HS-27A (cell line): ENCODE measurements at regions not wholly inside any gene's neighbourhood (a gene's known extent, or its start where the extent isn't known, plus 50 kb on each side); places are given as distances from the start of the nearest gene placed in this dataset.

Experiments used
- DNase-seq: peaks from one replicate; pipeline ENCODE4 v3.0.0-alpha.2; 2012; ENCODE audit warnings: low read depth, missing footprints

DNA sequence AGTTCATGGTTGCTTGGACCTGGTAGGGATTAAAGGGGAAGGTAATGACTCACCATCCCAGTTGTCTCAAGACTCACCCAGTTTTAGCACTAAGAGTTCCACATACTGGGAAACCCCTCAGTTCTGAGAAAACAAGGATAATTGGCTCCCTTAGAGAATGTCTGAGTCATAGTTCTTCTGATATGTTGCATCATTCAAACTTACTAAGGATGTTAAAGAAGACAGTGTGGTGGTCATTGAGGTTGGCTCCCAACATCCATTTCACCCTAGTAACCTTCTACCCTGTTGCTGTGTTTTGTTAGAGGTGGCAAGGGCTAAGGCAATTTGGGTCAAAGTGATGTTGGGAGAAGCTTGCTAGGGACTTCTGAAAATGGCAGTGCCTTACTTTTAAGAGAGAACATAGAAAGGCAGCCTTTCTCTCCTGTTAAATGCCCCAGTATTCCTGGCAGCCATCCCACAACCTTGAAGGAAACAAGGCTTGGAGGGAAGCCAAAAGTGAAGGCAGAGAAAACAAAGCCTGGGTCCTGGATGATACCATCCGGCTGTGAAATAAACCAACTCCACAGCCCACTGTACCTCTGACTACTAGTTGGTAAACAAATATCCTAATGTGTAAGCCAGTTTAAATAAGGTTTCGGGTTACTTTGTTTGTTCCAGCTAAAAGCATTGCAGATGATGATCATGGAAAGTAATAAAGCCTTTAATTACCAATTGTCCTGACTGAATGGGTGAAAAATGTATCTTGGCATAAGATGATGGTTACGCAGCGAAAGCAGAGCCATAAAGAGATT lies 80.4 kb upstream of the ADAMTSL1 start:
- DNase-seq = peak; percentile 62

DNA sequence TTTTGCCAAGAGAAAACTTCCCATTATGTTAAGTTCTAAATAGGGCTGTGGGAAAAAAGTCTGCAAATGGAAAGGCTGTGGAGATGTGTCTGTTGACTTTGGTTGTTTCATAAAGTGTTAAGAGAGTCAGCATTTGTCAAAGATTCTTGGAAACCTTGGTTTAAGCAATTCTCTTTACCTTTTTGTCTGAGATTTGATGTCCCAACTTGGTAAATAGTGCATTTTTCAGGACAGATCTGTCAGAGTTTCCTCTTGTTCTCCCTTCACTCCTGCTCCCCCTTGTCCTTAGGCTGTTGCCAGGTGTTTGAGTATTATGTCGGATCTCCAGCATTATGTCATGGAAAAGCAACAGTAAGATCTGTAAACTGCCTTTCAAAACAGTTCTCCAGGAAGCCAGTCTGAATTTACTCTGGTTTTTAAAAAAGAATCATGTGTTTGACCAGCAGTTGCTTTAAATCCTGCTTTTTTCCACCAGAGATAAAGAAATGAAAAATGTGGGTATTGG lies 79.1 kb upstream of the ADAMTSL1 start:
- no peak for DNase-seq

DNA sequence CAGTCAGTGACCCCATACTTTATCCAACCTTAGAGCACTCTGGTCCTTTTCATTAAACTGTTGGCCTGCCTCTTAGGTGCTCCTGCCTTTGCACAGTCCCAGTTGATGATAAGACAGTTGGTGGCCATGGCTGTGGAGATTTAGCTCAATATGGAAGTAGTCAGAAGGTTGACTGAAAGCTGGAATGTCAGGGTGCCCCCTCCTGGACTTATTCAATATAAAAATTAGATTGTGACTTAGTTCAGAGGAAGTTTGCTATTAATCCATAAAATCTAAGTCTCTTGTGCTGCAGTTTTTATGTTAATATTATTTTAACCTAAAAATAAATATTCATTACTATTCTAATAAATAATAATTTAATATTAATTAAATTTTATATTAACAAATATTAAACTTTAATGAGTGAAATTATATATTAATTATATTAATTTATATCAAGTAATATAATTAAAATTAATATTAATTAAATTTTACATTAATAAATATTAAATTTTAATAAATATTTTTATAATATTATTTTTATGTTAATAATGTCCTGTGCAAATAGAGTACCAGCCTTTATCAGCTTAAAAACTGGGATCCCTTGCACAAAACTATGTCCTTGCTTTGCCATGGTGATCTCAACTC lies 77.7 kb upstream of the ADAMTSL1 start:
- no peak for DNase-seq

DNA sequence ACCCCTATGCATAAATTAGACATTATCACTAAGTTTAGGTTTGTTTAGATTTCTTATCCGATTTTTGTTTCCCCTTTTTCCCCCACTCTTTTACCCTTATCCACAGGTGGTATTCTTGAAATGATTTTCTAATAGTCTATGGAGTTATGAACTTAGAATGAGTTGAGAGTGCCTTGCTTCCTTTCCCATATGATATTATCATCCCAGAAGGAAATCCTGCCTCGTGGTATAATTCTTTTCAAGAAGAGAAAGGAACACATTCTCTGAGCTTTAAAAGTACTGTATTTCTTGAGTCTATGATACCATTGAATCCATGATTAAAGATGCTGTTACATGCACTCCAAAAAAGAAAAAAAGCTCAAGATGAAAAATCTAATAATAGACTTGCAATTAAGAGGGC lies 76.9 kb upstream of the ADAMTSL1 start:
- no peak for DNase-seq

DNA sequence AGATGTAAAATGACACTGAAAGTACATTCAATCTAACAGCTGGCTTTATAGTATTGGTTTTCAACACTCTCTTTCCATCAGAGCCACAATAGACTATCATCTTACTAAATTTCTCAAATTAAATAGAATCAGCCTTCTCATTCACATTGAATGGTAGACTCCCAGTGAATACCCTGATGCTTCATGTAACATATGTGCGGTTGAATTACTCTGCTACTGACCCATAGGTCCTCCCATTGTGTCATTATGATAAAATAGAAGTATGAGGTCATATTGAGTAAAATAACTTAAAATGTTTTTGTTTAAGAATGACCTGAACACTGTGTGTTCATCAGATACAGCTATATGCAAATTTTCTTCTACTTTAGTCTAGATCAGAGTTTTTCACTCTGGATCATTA lies 75.9 kb upstream of the ADAMTSL1 start:
- no peak for DNase-seq

DNA sequence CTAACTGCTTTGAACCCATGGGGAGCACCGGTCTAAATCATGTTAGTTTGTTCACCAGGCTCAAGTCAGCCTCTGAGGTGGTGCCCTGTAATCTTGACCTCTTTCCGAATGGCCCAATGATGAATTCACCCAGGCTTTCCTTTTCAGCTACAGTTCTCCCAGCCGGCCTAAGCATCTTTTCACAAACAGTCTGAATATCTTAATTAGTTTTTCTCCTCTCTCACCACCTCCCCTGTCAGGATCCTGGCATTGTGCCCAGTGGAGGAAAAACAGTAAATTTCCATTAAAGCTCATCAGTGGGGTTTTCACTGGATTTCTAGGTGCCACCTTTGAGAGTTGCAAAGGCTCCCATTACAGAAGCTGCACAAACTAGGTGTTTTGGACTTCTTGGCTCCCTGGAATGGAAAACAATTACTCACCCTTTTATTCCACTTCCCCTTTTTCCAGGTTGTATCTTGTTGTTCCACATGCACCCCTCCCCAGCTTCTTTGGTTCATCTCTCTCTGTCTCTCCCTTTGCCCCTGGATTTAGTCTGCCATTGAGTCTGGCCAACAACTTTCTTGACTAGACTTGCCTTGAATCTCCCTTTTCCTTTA lies 69.4 kb upstream of the ADAMTSL1 start:
- no peak for DNase-seq

DNA sequence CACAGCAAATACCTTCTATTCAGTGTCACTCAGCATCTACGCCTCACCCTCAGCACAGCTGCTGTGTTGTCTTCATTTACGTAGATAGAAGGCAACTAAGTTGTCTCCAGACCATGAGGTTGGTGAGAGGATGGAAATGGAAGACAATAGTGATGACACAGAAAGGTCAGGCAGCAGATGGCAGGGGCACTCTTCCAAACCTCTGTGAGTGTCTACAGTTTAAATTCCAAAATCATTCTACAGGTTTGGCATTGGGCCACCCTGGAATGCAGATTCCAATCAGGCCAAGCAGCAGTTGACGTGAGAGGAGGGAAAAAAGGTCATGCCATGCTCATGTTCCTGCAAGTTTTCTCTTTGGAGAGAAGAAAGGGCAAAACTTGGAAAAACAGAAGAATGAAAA lies 68.7 kb upstream of the ADAMTSL1 start:
- peak; percentile 52 for DNase-seq

DNA sequence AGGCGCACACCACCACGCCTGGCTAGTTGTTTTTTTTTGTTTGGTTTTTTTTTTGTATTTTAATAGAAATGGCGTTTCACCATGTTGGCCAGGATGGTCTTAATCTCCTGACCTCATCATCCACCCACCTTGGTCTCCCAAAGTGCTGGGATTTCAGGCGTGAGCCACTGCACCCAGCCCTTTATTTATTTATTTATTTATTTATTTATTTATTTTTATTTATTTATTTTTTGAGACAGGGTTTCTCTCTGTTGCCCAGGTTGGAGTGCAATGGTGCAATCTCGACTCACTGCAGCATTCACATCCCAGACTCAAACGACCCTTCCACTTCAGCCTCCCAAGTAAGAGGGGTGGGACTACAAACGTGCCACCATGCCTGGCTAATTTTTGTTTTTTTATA lies 63.0 kb upstream of the ADAMTSL1 start:
- DNase-seq = no peak

DNA sequence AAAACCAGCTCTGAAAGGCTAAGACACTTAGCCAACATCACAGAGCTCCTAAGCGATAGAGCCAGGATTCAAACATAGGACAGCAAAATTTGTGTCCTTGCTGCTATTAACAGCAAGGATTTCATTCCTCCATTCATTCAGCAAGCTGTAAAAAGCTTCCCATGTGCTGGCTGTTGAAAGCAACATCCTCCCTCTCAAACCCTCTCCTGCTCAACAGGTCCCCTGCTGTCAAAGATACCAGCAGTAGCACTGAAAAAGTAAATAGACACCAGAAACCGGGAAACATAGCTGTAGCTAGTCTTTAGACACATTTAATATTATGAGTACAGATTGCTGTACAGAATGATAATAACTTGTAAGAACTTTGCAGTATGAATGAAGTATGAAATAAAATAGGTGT lies 52.6 kb upstream of the ADAMTSL1 start:
- no peak for DNase-seq

DNA sequence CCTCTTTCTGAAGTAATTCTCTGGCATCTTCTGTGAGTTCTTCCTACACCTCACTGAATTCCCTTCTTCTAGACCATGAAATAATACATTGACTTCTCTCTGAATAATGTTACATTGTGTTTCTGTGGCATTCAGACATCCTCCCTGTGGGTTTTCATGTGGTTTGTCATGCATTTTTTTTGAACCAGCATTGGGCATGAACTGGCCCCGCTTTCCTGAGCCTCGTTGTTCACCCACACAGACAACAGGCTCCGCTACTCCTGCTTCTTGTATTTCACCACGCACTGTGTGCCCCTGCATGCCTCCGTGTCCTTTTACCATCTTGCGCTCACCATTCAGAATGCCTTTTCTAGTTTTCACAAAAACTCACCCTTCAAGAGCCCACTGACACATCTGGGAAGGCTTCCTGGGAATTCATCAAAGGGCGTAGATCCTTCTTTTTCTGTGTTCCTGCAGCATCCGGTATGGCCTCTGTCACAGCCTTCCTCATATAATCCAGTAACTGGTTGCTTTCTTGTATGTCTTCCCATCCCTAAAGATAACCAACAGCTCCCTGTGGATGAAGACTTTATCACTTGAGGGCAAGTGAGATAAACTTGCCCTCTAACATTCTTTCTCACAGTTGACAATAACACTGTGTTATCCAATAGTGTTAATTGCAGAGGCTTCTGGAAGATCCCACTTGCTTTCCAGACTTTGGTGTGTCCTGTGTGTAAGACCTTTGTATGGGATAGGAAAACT lies 51.5 kb upstream of the ADAMTSL1 start:
- no peak for DNase-seq

DNA sequence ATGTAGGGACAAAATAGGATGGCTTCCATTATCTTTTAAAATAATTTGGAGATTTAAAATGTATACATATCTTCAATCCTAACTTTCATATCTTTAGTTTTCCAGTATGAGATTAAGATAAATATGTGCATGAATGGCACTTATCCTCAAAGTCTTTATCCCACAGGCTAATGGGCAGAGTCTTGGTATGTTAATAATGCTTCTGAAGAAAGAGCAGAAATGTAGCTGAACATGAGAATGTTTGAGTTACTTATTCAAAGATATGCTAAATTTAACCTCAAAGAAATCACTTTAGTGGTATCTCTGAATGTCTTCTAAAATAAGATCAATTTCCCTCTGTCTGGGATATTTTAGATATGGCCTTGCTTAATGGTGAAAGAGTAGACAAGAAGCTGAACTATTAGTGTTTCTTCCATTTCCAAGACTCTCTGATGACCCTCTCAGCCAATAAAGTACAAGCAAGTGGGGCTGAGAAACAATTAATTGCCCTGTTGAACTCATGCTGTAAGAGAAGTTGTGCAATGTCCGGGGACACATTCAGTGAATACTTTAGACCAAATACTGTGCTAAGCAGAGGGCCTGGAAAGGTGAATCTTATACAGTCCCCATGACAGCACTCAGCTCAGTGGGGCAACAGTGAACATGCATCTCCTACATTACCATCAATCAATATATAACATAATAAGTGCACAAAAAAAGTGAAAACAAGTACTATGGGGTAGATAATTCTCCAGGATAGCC lies 50.0 kb upstream of the ADAMTSL1 start:
- DNase-seq = no peak
